HG03575 (cell line): ENCODE measurements at regions not wholly inside any gene's neighbourhood (a gene's known extent, or its start where the extent isn't known, plus 50 kb on each side); places are given as distances from the start of the nearest gene placed in this dataset.

Source experiments
- ATAC-seq: cut with Tn5 transposase; IDR thresholded peaks from one replicate; pipeline ENCODE4 v1.9.1; 2021; ENCODE audit not compliant: unreplicated experiment, insufficient number of reproducible peaks, low FRiP score; ENCODE audit errors: extremely low read depth

DNA sequence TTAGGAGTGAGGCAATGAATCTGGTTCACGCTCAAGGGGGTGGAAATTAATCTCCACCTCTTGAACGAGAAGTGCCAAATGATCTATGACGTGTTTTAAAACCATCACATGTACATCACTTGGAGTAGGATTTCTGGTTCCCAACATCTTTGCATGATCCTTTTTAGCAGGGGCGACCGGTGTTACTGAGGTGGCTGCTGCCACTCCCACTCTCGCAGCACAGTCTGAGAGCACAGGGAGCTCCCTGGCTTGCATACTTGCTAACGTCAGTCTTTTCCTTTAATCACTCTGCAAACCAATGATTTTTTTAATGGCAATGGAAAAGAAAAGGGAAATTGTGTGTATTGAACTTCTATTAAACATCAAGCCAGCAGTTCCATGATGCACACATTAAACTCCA is 624.4 kb downstream of the IRX1 start:
- no peak for ATAC-seq

GRCh38 chr5:4221048-4221447 is 625.4 kb downstream of the IRX1 start:
- no peak for ATAC-seq

- no peak for ATAC-seq
Observed at GRCh38 chr5:4222147-4222546, 626.5 kb downstream of the IRX1 start.

- ATAC-seq = no peak
Observed at GRCh38 chr5:4222821-4223220, 627.2 kb downstream of the IRX1 start.

GRCh38 chr5:4225741-4226140 is 630.1 kb downstream of the IRX1 start:
- ATAC-seq = no peak

DNA sequence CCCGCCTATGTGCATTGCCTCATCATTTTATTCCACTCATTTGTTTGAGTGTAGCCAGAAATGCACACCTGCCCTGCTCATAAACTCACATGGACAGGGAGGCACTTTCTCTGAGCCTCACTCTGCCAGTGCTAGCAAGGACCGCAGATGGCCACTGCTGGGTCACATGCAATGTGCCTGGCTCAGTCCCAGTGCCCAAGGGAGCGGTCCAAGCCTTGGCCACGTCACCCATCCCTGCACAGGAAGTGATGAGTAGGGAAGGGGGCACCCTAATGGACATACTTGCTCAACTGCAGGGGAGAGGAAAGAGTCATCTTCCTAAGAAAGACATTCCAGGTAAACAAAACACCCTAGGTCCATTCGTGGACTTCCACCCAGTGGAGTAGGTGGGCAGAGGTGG is 630.9 kb downstream of the IRX1 start:
- ATAC-seq = no peak

DNA sequence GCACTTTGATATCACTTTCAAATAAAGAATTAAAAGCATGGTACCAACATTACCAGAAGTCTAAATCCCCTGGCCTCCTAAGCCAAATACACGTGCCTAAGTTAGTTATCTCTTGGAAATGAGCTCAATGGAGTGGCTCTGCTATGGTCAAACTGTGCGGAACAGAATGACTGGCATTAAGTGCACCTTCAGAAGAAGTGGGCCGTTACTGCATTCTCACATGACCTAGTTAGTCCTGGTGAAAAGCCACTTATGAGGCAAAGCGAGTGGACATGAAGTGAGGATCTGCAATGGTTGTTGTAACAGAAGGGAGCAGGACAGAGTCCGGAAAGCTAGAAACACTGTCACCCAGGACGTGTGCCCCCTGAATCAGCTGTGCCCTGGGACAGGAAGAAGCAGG is 633.1 kb downstream of the IRX1 start:
- no peak for ATAC-seq

GRCh38 chr5:4229414-4230292 is 634.0 kb downstream of the IRX1 start:
- no peak for ATAC-seq

DNA sequence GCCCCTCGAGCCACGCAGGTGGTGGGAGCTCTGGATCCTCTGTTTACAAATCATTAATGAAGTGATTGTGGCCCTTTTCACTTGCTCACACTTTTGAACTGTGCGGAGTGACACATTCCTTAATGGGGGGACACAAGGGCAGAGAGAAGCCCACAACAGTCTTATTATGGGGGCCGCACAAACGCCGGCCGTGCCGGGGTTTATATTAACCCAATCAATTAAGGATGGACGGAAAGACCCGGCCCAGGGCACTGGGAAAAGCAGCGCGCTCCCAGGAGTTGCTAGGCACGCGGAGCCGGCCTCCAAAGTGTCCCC is 634.8 kb downstream of the IRX1 start:
- no peak for ATAC-seq

GRCh38 chr5:4230786-4231641 is 635.4 kb downstream of the IRX1 start:
- no peak for ATAC-seq

- ATAC-seq = no peak
Observed at GRCh38 chr5:4232084-4232483, 636.5 kb downstream of the IRX1 start.

DNA sequence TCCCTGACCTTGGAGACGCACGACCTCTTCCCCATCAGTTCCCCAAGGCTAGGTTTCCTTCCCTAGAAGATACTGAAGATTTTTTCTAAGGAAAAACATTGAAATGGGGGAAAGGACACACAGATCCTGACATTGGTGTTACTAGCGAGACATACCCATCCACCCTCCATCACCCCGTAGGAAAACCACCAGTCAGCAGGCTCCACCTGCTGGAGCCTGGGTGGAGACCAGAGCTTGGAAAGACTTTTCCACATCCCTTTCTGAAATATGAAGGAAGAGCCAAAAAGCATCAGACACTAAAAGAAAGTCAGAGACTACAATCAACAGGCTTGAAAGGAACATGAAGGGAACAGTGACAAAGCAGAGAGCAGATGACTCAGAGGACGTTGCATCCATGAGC is 638.0 kb downstream of the IRX1 start:
- ATAC-seq = no peak

DNA sequence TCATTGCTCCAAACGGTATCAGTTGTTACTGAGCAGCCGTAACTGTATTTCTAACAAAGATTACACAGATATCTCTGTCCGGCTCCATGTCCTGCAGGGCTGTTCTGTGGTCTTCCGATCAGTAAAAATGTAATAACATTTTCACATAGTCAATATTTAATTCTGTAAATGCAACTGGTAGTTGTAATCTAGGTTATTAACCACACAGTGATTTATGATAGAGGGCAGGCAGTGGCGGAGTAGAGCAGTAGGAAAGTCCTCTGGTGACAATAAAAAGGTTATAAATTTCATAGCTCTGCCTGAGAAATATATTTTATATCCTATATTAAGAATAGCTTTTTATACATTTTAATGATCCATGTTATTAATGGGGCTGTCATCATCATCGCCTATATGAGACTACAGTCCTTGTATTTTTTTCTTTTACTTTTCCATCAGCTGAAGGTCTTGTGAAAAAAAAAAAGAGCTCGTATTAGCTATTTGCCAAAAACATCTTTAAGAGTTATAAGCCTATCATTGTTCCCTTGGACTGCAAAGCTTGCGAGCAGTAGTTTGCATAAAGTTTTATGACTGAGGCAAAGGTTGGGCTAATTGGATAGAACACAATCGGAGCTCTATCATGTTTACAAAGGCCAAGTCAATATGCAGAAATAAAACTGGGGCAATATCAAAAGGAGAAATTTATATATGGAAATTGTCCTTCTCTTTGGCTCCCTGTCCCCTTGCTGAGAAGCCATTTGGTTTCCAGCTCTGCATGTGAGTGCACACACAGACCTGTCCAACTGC is 648.0 kb downstream of the IRX1 start:
- no peak for ATAC-seq

DNA sequence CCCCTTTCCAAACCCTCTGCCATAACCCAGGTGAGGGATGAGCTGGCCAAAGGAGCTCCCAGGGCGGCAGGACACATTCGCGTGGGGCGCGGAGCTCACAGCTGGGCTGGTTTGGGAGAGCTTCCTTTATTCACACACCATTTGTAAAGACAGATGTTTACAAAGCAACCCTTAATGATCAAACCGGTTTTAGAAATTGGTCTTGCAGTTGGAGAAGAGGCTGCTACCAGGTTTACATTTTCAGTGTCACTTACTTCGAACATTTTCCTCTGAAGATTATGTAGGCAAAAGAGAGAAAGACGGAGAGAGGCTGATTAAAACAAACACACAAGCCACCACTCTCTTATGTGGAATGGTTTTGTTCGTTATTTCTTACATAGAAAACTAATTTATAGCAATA is 648.7 kb downstream of the IRX1 start:
- no peak for ATAC-seq

GRCh38 chr5:4245076-4245475 is 649.4 kb downstream of the IRX1 start:
- no peak for ATAC-seq

GRCh38 chr5:4245511-4245910 is 649.9 kb downstream of the IRX1 start:
- no peak for ATAC-seq

DNA sequence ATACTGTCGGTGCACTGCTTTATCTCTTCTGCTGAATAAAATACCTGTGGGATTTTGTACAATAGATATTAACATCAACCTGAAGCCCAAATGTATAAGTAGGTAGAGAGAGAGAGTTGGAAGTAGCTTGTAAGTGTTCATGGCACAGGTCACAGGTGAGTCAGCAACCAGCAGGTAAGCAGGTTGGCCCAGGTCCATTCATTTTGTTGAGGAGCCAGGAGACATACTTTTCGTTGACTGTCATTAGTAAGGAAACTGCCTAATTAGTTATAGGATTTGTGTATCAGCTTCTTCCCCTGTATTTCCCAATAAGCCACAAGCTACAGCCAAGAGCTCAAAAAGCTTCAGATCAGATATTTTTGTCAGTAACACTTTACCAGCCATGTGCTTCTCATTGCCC is 650.8 kb downstream of the IRX1 start:
- ATAC-seq = no peak

DNA sequence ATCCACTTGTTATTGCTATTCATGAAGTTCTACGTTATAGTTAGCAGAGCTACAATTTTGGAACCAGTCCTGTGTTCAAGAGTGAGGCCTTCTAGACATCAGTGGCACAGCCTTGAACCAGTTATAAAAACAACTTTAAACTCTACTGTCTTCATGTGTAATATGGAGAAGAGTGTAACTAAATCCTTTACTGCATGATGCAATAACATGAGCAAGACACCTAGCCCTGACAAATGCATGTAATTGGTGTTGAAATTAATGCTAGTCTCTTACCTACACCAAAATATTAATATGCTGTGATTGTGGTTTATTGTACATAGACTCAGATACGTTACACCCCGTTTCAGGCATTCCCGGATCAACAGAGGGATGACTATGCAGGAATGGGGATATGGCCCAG is 654.6 kb downstream of the IRX1 start:
- no peak for ATAC-seq

DNA sequence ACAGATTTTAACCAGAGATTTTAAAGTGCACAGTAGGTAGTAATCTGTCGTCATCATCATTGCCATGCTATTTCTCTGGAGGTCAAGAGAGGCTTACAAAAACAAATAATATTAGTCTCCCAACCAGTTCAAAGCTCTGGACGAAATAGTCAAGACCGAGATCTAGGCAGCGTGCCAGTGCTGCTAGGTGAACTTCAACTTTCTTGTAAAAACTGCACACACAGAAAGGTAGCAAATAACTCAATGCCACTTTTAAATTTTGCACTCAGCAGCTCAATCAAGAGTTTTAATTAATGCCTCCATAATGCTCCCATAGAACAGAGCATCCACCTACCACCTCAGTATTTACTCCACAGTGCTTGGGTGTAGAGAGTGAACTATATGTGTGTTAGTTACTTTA is 656.8 kb downstream of the IRX1 start:
- no peak for ATAC-seq

GRCh38 chr5:4254736-4255135 is 659.1 kb downstream of the IRX1 start:
- no peak for ATAC-seq
